GM19372 (cell line): ENCODE measurements at regions not wholly inside any gene's neighbourhood (a gene's known extent, or its start where the extent isn't known, plus 50 kb on each side); places are given as distances from the start of the nearest gene placed in this dataset.

Experiments
- ATAC-seq: cut with Tn5 transposase; IDR thresholded peaks from one replicate; pipeline ENCODE4 v1.9.1; 2021; ENCODE audit warnings: mild to moderate bottlenecking, low read depth, moderate library complexity; ENCODE audit not compliant: unreplicated experiment

DNA sequence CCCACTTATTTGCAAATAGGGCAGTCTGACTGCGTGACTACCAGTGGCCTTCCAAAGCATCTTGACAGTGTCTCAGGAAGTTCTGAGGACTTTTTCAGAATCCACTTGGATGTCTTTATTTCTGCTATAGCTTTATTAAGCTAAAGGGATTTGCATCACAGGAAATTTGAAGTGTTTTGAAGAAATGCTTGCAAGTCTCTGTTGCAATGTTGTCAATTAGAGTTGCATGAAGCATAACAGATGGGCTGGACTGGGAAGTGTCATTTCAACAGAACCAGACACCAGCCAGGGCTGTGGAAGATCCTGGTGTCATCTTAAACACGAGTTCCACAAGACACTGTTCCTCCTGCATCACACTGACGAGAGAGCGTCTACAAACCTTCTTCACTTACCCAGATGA lies 224.5 kb downstream of the EN1 start:
- ATAC-seq, result no peak

DNA sequence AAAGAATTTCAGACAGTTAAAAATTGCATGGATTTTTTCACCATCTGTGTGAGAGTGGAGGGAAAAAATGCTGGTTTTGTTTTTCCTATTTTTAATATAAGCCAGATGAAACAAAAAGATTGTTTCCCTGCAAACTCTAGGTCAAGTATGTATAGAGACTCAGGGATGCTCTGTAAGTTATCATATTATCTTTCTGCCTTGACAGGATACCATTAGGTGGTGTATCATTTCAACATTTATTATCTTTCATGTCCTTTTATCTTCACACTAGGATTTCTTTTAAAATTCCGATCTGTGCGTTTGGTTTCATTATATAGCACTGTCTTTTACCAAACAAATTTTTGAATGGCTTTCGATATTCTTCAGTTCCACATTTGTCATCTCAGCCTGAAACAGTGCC lies 225.3 kb downstream of the EN1 start:
- no peak for ATAC-seq

DNA sequence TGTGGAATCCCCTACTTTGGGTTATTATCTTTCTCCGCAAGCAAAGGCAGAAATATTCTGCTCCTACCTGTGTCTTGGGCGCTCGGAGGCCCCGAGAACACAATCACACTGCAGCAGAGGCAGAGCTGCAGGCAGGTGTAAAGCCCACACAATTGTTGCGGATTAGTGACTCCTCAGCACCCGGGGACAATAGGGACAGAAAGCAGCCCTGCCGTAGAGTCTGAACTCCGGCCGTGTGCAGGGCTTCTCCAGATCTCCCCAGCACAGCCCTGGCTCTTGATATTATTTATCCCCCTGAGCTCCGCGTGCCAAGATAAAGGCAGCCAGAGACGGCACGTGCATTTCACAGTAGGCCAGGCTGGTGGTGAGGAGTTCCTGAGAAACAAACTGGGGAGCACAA lies 229.2 kb downstream of the EN1 start:
- ATAC-seq, result no peak

DNA sequence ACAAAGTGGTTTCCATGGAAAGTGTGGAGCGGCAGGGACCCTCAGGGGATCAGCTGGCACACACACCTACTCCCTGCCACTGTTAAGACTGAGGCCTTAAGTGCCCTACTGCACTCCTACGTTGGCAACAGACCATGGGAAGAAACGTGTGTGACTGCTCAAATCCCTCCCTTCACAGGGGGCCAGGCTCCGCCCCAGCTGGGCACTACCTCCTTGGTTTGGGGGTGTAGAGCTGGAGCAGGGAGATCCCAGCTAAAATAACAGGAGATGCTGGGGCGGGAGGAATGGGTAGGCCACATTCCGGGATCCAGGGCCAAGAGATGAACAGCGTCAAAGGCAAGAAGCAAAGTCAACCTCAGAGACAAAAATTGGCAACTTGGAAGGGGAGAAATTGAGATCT lies 231.0 kb downstream of the EN1 start:
- ATAC-seq, result no peak

DNA sequence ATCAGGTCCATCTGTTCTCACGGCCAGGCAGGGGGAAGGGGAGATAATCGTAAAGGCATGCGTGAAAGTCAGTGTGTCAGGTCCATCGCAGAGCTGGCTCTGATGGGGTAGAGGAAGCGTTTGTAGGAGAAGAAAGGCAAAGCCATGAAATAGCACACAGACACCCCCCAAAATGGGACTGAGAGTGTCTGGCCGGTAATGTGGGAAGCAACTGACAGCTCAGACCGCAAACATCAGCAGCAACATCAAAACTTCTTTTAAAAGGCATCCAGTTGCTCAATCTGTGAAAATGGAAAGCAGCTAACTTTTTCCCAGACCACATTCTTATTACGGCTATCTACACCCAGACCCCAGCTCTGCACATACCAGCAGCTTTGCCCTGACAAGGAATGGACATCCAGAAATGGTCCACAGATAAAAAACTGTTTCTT lies 232.6 kb downstream of the EN1 start:
- no peak for ATAC-seq

DNA sequence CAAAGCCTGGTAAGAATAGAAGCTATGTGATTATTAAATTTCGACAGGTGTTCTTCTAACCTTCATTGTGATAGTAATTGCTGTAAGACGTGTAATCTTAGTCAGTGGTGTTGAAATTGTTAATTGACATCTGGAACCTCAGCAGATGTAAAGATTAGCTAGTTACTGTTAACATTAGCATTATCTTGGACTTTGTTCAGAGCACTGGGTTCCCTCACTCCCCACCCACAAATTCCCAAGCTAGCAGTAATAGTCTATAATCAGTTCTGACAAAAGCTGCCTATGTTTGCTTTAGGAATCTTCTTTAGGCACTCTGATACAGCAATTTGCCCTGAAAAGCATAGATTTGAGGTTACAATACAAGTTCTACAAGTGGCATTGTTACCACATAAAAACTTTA lies 233.7 kb downstream of the EN1 start:
- ATAC-seq, result no peak

DNA sequence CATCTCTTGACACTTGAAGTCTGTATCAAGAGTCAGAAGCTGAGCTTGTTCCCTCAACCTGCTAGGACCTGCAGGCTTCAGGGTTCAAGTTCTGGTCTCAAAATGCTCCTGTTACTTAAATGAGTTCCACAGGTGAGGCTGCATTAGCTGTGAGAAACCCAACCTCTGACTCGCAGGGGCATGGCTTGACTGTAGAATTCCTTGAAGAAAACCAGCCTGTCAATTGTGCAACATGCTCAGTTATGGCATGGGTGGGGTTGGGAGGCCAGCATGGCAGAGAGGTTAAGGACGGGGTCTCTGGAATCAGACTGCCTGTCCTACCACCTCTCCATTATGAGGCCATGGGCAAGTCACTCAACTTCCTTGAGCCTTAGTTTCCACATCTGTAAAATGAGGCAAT lies 235.8 kb downstream of the EN1 start:
- no peak for ATAC-seq

DNA sequence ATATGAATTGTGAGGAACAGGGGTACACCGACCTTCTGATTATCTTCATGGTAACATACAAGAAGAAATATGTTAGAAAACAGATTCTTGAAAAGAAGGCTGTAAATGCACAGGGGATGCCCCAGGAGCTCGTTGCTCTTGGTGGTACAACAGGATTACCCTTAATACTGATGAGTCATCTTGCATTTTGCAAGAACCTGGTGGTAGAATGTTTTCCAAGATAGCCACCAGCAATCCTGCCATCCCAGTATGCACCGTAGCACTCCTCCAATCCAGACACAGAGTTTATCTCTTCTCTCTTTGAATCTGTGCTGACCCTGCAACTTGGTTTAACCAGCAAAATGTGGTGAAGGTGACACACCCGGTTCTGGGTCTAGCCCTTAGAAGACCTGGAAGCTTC lies 238.3 kb downstream of the EN1 start:
- ATAC-seq, result no peak

DNA sequence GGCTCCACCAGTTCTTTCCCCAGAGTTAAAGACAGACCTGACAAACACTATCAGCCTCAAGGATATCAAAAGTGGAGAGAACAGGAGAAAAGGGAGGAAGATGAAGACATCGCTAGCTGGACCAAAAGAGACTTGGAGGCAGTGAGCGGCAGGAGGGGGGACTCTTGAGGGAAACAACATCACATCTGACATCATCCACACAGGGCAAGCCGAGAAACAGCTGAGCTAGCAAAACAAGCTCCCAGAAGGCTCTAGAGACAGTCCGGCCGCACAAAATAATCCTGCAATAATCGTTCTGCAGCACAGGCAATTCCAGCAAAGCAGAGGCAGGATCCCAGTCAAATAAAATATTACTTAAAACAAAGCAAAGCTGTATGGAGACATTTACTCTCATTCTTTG lies 239.8 kb downstream of the EN1 start:
- no peak for ATAC-seq

DNA sequence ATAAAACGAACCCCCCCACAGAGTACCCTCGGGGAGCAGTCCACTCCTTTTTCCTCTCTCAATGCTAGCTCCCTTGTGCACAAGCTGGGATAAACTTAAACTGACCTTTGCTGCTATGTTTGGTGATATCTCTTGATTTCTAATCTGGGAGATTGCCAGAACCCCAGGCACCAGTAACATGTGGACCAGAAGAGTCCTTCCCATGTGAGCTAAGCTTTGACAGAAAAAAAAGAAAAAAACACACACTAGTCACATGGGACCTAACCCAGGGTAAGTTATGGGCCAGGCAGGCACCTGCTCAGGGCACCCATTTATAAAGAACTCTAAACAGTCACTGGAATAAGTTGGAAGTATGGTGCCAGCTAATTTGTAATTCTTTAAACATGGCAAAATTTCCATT lies 242.6 kb downstream of the EN1 start:
- no peak for ATAC-seq

DNA sequence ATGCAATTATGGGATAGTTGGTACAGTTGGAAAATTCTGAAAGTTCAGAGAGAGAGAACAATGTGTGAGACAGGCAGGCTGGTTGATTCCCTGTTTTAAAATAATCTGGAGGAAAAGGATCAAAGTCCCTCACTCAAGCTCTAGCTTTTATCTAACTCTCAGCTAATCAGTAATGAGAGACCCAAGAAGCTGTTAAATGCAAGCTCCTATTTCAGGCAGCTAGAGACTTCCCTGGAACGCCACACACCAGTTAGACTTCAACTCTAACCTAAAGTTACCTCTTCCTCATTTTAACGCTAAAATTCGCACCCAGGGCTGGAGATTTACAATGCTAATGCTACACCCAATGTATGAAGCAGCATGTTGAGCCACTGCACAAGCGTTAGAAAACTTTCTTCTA lies 243.1 kb downstream of the EN1 start:
- no peak for ATAC-seq

DNA sequence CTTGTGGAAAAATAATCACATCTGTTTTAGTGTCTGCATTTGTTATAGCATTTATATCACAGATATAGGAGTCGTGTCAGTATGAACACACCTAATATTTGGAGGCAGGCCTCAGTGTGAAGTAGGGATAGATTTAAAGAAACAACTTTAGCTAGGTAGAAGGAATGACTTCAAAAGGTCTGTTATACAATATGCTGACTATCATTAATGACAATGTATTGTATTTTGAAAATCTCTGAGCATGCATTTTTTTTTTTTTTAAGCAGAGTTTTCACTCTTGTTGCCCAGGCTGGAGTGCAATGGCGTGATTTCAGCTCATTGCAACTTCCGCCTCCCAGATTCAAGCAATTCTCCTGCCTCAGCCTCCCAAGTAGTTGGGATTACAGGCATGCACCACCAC lies 248.3 kb downstream of the EN1 start:
- ATAC-seq, result no peak

DNA sequence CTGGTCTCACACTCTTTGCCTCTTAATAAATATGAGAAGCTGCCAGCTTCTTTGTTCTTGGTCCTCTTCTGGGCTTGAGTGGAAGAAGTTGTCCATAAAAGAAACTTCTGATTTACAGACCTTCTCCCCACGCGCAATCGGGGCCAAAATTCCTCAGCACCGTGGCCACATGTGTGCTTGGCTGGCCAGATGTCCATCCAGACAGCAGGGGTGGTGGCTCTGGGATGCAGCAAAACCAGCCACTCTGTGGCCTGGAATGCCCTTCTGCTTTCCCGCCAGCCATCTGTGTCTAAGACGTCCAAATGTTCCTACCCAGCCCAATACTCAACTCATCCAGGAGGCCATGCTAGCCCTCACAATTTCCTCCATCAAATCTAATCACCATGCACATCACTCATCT lies 250.8 kb downstream of the EN1 start:
- ATAC-seq, result no peak

DNA sequence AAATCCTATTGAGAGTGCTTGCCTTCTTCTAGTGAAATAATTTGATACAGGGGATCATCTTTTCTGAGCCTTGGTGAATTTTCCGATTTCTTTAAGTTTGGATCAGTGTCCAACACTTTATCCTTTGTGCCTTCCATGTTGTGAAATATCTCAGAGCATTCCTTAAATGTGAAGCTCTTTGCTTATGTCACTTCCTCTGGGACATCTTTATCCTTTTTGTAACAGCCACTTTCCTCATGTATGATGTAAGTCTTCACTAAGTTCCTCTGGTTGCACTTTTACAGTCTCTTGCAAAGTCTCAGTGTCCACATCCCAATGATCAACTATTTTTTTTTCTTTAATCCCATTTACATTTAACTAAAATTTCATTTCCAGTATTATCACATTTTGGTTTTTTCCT lies 254.2 kb downstream of the EN1 start:
- ATAC-seq, result no peak

DNA sequence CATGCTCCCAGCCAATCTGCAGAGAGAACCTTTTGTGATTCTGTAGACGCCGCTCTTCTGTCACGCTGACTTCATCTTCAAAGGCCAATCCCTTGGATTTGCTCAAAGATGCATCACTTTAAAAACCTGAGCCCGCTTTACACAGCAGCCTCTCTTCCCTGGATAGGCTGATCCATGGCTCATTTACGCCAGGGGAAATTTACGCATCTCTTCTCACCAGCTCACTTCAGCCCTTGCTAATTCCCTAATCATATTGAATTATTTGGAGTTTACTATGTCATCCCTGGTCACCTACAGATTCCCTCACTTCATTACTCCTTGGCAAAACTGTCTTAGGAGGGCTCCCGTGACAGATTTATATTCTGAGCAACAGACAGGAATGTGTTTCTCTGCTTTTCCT lies 256.2 kb downstream of the EN1 start:
- no peak for ATAC-seq

DNA sequence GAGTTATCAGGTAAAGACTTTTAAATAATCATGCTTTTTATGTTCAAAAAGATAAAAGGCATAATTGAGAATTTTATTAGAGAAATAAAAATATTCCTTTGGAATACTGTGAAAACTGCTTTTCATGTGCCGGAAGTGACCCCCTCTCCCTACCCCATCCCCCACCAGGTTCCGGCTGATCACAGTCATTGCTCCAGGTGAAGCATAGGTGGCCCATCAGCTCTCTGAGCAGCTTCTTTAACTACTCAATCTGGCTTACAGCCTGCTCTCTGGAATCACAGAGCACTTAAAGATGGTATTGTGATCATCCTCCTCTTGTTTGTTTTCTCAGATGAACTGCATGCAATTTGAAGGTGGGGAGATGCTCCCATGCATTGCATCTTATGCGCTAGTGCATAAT lies 257.7 kb downstream of the EN1 start:
- ATAC-seq, result no peak

DNA sequence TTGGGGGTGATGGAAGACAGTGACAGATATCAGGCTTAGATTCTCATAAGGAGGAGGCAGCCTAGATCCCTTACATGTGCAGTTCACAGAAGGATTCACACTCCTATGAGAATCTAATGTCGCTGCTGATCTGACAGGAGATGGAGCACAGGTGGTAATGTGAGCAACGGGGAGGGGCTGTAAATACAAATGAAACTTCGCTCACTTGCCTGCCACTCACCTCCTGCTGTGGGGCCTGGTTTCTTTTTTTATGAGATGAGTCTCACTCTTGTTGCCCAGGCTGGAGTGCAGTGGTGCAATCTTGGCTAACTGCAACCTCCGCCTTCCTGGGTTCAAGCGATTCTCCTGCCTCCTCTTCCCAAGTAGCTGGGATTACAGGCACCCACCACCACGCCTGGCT lies 258.6 kb downstream of the EN1 start:
- ATAC-seq, result no peak

DNA sequence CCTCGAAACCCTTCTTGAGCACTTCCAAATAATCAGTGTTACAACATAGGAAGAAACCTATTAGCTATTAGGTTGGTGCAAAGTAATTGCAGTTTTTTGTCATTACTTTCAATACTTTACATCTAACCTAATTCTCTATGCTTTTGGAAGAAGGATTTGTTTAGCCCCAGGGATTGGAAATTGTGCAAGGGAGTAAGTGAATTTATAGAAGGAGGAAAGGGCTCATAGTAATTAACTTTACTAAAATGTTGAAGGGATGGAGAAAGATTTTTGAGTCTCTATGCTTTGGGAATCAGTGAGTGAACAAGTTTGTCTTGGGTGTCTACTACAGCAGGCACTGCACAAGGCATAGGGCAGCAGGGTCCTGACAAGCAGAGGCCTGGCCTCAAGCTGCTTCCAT lies 261.1 kb downstream of the EN1 start:
- ATAC-seq, result no peak

DNA sequence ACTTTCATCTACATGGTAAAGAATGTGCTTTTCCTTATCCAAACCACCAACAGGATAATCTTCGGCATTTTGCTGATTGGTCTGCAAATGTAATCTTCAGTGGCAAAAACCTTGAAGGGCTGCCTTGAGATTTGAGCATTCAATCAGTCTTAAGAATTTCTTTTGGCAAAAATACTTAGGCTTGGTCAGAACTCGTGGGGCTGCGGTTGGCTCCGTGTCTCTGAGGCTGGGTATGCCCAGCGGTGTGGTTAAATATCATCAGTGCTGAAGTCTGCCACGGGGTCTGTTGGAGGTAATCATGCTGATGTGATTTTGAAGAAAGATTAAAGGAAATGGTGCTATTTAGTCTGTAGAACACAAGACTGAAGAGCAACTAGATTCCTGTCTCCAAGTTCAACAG lies 262.6 kb downstream of the EN1 start:
- no peak for ATAC-seq

DNA sequence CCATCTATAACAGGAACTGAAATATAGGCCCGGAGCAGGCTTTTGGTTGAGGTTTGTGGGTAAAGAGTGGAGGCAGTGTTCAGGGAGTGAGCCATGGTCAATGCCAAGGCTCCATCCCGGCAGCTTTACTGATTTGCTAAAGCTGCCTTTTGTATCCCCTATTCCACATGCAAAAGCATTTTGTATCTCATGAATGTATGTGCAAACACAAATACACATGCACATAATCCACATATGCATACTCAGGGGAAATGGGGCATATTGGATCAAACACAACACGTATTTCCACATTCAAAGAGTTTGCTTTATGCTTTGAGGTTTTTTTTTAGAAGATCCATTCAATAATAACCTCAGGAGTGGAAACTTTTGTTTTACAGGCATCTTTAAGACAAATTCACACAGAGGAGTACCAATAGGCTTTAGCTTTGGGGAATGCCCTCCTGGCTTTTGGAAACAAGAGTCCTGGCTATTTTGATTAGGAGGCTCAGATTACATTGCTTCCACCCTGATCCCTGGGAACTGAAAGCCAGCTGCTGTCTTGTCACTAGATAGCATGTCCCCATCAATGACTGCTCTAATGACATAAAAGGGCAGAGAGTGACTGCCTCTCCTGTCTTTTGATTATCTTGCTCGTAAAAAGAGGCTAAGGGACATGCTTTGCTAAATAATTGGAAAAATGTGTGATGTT lies 263.2 kb downstream of the EN1 start:
- no peak for ATAC-seq

DNA sequence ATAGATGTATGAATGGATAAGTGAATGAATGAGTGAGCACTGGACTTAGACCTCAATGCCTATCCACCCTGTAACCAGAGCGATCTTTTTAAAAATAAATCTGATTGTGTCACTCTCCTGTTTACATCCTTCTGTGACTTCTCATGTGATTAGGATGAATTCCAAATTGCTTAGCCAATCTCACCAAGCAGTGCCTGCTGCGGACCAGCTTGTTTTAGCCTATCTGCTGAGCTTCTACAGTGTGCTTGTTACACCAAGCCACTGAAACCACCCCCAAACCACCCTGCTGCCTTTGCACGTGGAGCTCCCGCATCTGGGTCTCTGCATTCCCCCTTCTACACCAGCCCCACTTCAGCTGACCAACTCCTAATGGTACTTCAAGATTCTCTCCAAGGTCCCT lies 265.4 kb downstream of the EN1 start:
- no peak for ATAC-seq

DNA sequence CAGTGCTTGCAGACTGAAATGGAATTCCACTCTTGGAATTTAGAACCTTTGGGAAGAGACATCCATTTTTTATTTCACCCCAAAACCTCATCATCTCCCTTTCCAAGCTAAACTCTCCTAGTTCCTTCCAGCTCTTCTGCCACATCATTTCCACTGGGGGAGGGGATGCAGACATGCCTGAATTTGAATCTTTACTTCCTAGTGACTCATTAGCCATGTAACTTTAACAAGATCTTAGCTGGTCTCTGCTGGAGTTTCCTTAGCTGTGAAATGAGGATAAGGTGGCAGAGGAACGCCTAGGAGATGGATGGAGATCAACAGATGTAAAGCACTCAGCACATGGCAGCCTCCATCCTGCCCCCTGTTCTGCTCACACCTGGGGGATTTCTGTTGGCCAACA lies 266.8 kb downstream of the EN1 start:
- no peak for ATAC-seq

DNA sequence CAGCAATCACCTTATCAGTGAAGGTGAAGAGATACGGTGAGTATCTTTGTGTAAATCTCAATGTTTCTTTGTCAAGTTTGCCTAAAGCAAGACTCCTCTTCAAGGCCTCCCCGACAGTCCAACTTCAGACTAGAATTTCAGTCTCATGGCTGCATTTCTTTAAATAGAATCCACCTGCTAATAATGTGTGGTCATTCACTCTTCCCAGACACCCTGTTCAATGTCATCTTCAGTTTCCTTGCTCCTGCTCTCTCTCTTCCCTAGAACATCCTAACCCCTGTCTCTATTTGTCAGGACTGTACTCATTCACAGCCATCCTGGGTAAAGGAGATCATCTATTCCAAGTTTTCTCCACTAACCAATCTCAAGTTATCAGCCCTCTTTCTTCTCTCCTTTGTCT lies 267.3 kb downstream of the EN1 start:
- ATAC-seq, result no peak
